C4-2B (cell line): ENCODE measurements at regions not wholly inside any gene's neighbourhood (a gene's known extent, or its start where the extent isn't known, plus 50 kb on each side); places are given as distances from the start of the nearest gene placed in this dataset.

Experiments used
- H3K27ac ChIP-seq: fragments of 450-650 bp; 2 replicates; pipeline ENCODE4 v1.5.1; 2017
- CTCF ChIP-seq: fragments of 450-650 bp; conservative IDR thresholded peaks from 2 replicates; pipeline ENCODE4 v1.5.1; 2017; ENCODE audit warnings: mild to moderate bottlenecking
- ZFX ChIP-seq: fragments of 450-650 bp; IDR thresholded peaks from 2 replicates; pipeline ENCODE4 v1.6.1; 2017

GRCh38 chr22:47390026-47390970, 627.8 kb downstream of the TBC1D22A start:
- H3K27ac ChIP-seq = no peak overlapping the region
- TF ChIP-seq ZFX (no peak), CTCF (no peak)

GRCh38 chr22:47389201-47389600, 626.8 kb downstream of the TBC1D22A start:
- TF ChIP-seq CTCF (no peak), ZFX (no peak)
- H3K27ac ChIP-seq = no peak overlapping the region

- no peak for TF ChIP-seq ZFX
- TF ChIP-seq CTCF = no peak
- no peak overlapping the region for H3K27ac ChIP-seq
Observed at GRCh38 chr22:47388778-47389177, 626.3 kb downstream of the TBC1D22A start.

- no peak overlapping the region for H3K27ac ChIP-seq
- TF ChIP-seq CTCF (no peak), ZFX (no peak)
Observed at GRCh38 chr22:47388331-47388730, 625.9 kb downstream of the TBC1D22A start.

GRCh38 chr22:47386812-47387510, 624.5 kb downstream of the TBC1D22A start:
- TF ChIP-seq ZFX (no peak), CTCF (no peak)
- H3K27ac ChIP-seq = no peak overlapping the region

- H3K27ac ChIP-seq = no peak overlapping the region
- TF ChIP-seq CTCF (no peak), ZFX (no peak)
Observed at GRCh38 chr22:47384977-47385376, 622.5 kb downstream of the TBC1D22A start.
